ENCODE measurements at regions not wholly inside any gene's neighbourhood (a gene's known extent, or its start where the extent isn't known, plus 50 kb on each side); places are given as distances from the start of the nearest gene placed in this dataset.

- WGBS (ENCODE audit: extremely low coverage, insufficient coverage, insufficient read length), result no CpG with 5 or more reads among the region's 6 CpGs
- Histone ChIP-seq H3K9me3 (ENCODE audit: insufficient read depth, low read depth, low read length) (peaks cover 2% of the 10 kb centered on the region), H2AK5ac (ENCODE audit: low read length) (no peak overlapping the region), H2BK120ac (ENCODE audit: insufficient read depth, low read length, poor library complexity) (no peak overlapping the region), H3K4me1 (ENCODE audit: control insufficient read depth in 1 of 2, insufficient read depth in 2 of 2, low read length in 2 of 2) (peaks cover 0 to 2% of the 10 kb centered on the region in 2 experiments), H4K91ac (ENCODE audit: low read depth, low read length) (no peak overlapping the region), H3K9ac (ENCODE audit: low read length) (no peak overlapping the region), H3K27ac (ENCODE audit: low read depth, low read length) (no peak overlapping the region), H3K79me2 (ENCODE audit: control insufficient read depth, insufficient read depth, low read length, poor library complexity) (no peaks in the 10 kb centered on the region), H2BK12ac (ENCODE audit: low read length) (no peak overlapping the region), H2BK5ac (ENCODE audit: low read depth, low read length, poor library complexity) (no peak overlapping the region), H3K27me3 (ENCODE audit: insufficient read depth, low read length) (no peaks in the 10 kb centered on the region), H3K18ac (ENCODE audit: low read length) (no peak overlapping the region), H4K12ac (ENCODE audit: low read depth, low read length) (no peak overlapping the region), H3K14ac (ENCODE audit: low read length) (no peak overlapping the region), H4K8ac (ENCODE audit: low read depth, low read length) (no peak overlapping the region), H3K23ac (ENCODE audit: low read length) (no peak overlapping the region), H3K4me2 (ENCODE audit: low read length) (no peak overlapping the region), H3K4me3 (ENCODE audit: low read depth, low read length) (no peak overlapping the region), H2AFZ (ENCODE audit: insufficient read depth, low read length, poor library complexity) (no peak overlapping the region), H3K4ac (ENCODE audit: low read depth, low read length) (no peak overlapping the region), H3K79me1 (ENCODE audit: low read length) (no peaks in the 10 kb centered on the region), H3K36me3 (ENCODE audit: control insufficient read depth in 1 of 2, insufficient read depth in 2 of 2, low read length in 2 of 2) (no peaks in the 10 kb centered on the region)
- no peak for DNase-seq
Measured at GRCh38 chr2:8454797-8455196, 227.1 kb upstream of the ID2 start.

GRCh38 chr2:8455236-8456150 is 226.4 kb upstream of the ID2 start:
- H2BK12ac ChIP-seq (ENCODE audit: low read length), result no peak overlapping the region
- H4K91ac ChIP-seq (ENCODE audit: low read depth, low read length), result no peak overlapping the region
- no peak overlapping the region for H2BK5ac ChIP-seq (ENCODE audit: low read depth, low read length, poor library complexity)
- no peaks in the 10 kb centered on the region for H3K9me3 ChIP-seq (ENCODE audit: insufficient read depth, low read depth, low read length)
- no peaks in the 10 kb centered on the region for H3K27me3 ChIP-seq (ENCODE audit: insufficient read depth, low read length)
- H3K14ac ChIP-seq (ENCODE audit: low read length), result no peak overlapping the region
- H4K8ac ChIP-seq (ENCODE audit: low read depth, low read length), result no peak overlapping the region
- peaks cover 0 to 2% of the 10 kb centered on the region in 2 experiments for H3K4me1 ChIP-seq (ENCODE audit: control insufficient read depth in 1 of 2, insufficient read depth in 2 of 2, low read length in 2 of 2)
- H3K79me2 ChIP-seq (ENCODE audit: control insufficient read depth, insufficient read depth, low read length, poor library complexity), result no peaks in the 10 kb centered on the region
- no peak overlapping the region for H3K9ac ChIP-seq (ENCODE audit: low read length)
- WGBS (ENCODE audit: extremely low coverage, insufficient coverage, insufficient read length), result no CpG with 5 or more reads among the region's 23 CpGs
- no peak overlapping the region for H3K4ac ChIP-seq (ENCODE audit: low read depth, low read length)
- no peak overlapping the region for H3K4me3 ChIP-seq (ENCODE audit: low read depth, low read length)
- H2BK120ac ChIP-seq (ENCODE audit: insufficient read depth, low read length, poor library complexity), result no peak overlapping the region
- H2AFZ ChIP-seq (ENCODE audit: insufficient read depth, low read length, poor library complexity), result no peak overlapping the region
- H3K27ac ChIP-seq (ENCODE audit: low read depth, low read length), result no peak overlapping the region
- DNase-seq, result no peak
- no peak overlapping the region for H4K12ac ChIP-seq (ENCODE audit: low read depth, low read length)
- no peak overlapping the region for H3K18ac ChIP-seq (ENCODE audit: low read length)
- H3K23ac ChIP-seq (ENCODE audit: low read length), result no peak overlapping the region
- no peak overlapping the region for H3K4me2 ChIP-seq (ENCODE audit: low read length)
- H3K36me3 ChIP-seq (ENCODE audit: control insufficient read depth in 1 of 2, insufficient read depth in 2 of 2, low read length in 2 of 2), result no peaks in the 10 kb centered on the region
- H2AK5ac ChIP-seq (ENCODE audit: low read length), result no peak overlapping the region
- no peaks in the 10 kb centered on the region for H3K79me1 ChIP-seq (ENCODE audit: low read length)

GRCh38 chr2:8456151-8457091 is 225.4 kb upstream of the ID2 start:
- no peak overlapping the region for H3K4ac ChIP-seq (ENCODE audit: low read depth, low read length)
- peaks cover 0 to 2% of the 10 kb centered on the region in 2 experiments for H3K4me1 ChIP-seq (ENCODE audit: control insufficient read depth in 1 of 2, insufficient read depth in 2 of 2, low read length in 2 of 2)
- H3K4me3 ChIP-seq (ENCODE audit: low read depth, low read length), result no peak overlapping the region
- no peak overlapping the region for H3K4me2 ChIP-seq (ENCODE audit: low read length)
- no CpG with 5 or more reads among the region's 41 CpGs for WGBS (ENCODE audit: extremely low coverage, insufficient coverage, insufficient read length)
- H2BK12ac ChIP-seq (ENCODE audit: low read length), result no peak overlapping the region
- H3K27me3 ChIP-seq (ENCODE audit: insufficient read depth, low read length), result no peaks in the 10 kb centered on the region
- H3K9me3 ChIP-seq (ENCODE audit: insufficient read depth, low read depth, low read length), result no peaks in the 10 kb centered on the region
- no peak overlapping the region for H4K91ac ChIP-seq (ENCODE audit: low read depth, low read length)
- H2AFZ ChIP-seq (ENCODE audit: insufficient read depth, low read length, poor library complexity), result no peak overlapping the region
- no peak overlapping the region for H3K23ac ChIP-seq (ENCODE audit: low read length)
- no peaks in the 10 kb centered on the region for H3K79me1 ChIP-seq (ENCODE audit: low read length)
- H3K36me3 ChIP-seq (ENCODE audit: control insufficient read depth in 1 of 2, insufficient read depth in 2 of 2, low read length in 2 of 2), result no peaks in the 10 kb centered on the region
- H3K18ac ChIP-seq (ENCODE audit: low read length), result no peak overlapping the region
- no peak overlapping the region for H2AK5ac ChIP-seq (ENCODE audit: low read length)
- no peak overlapping the region for H4K8ac ChIP-seq (ENCODE audit: low read depth, low read length)
- H3K9ac ChIP-seq (ENCODE audit: low read length), result no peak overlapping the region
- H3K27ac ChIP-seq (ENCODE audit: low read depth, low read length), result no peak overlapping the region
- H2BK5ac ChIP-seq (ENCODE audit: low read depth, low read length, poor library complexity), result no peak overlapping the region
- H4K12ac ChIP-seq (ENCODE audit: low read depth, low read length), result no peak overlapping the region
- DNase-seq, result peak in 1 of 2 donors; percentile 27
- no peaks in the 10 kb centered on the region for H3K79me2 ChIP-seq (ENCODE audit: control insufficient read depth, insufficient read depth, low read length, poor library complexity)
- no peak overlapping the region for H2BK120ac ChIP-seq (ENCODE audit: insufficient read depth, low read length, poor library complexity)
- H3K14ac ChIP-seq (ENCODE audit: low read length), result no peak overlapping the region

- Histone ChIP-seq H3K4me1 (ENCODE audit: control insufficient read depth in 1 of 2, insufficient read depth in 2 of 2, low read length in 2 of 2) (peaks cover 0 to 2% of the 10 kb centered on the region in 2 experiments), H4K8ac (ENCODE audit: low read depth, low read length) (no peak overlapping the region), H3K36me3 (ENCODE audit: control insufficient read depth in 1 of 2, insufficient read depth in 2 of 2, low read length in 2 of 2) (no peaks in the 10 kb centered on the region), H3K9ac (ENCODE audit: low read length) (no peak overlapping the region), H3K4me3 (ENCODE audit: low read depth, low read length) (no peak overlapping the region), H3K14ac (ENCODE audit: low read length) (no peak overlapping the region), H3K4me2 (ENCODE audit: low read length) (no peak overlapping the region), H3K4ac (ENCODE audit: low read depth, low read length) (no peak overlapping the region), H3K27ac (ENCODE audit: low read depth, low read length) (no peak overlapping the region), H4K91ac (ENCODE audit: low read depth, low read length) (no peak overlapping the region), H3K23ac (ENCODE audit: low read length) (no peak overlapping the region), H2BK12ac (ENCODE audit: low read length) (no peak overlapping the region), H2BK120ac (ENCODE audit: insufficient read depth, low read length, poor library complexity) (no peak overlapping the region), H3K79me2 (ENCODE audit: control insufficient read depth, insufficient read depth, low read length, poor library complexity) (no peaks in the 10 kb centered on the region), H3K79me1 (ENCODE audit: low read length) (no peaks in the 10 kb centered on the region), H3K9me3 (ENCODE audit: insufficient read depth, low read depth, low read length) (no peaks in the 10 kb centered on the region), H3K18ac (ENCODE audit: low read length) (no peak overlapping the region), H4K12ac (ENCODE audit: low read depth, low read length) (no peak overlapping the region), H2AFZ (ENCODE audit: insufficient read depth, low read length, poor library complexity) (no peak overlapping the region), H2BK5ac (ENCODE audit: low read depth, low read length, poor library complexity) (no peak overlapping the region), H2AK5ac (ENCODE audit: low read length) (no peak overlapping the region), H3K27me3 (ENCODE audit: insufficient read depth, low read length) (no peaks in the 10 kb centered on the region)
- WGBS (ENCODE audit: extremely low coverage, insufficient coverage, insufficient read length), result no CpG with 5 or more reads among the region's 41 CpGs
- no peak for DNase-seq
Measured at GRCh38 chr2:8457092-8457481, 224.8 kb upstream of the ID2 start.

Measured in trophoblast cell (in vitro differentiated cells and primary cell).